Activated T-helper 9 cell treated with anti-CD3 and anti-CD28 coated beads, Interleukin-2, amount 50 U/mL, for 16 hours (primary cell): ENCODE measurements at regions not wholly inside any gene's neighbourhood (a gene's known extent, or its start where the extent isn't known, plus 50 kb on each side); places are given as distances from the start of the nearest gene placed in this dataset.
"Not testable (repeated sequence)": the region's sequence is repeated elsewhere in the genome, so short reads cannot be mapped to it uniquely, and the experiment has no call there.

Experiments
- DNase-seq: peaks from one replicate; pipeline ENCODE4 v3.0.0-alpha.2; 2020; ENCODE audit warnings: low read depth

- DNase-seq = no peak
Observed at GRCh38 chr10:63675171-63675570, 154.0 kb downstream of the REEP3 start.

- DNase-seq = no peak
Observed at GRCh38 chr10:63677001-63677400, 155.8 kb downstream of the REEP3 start.

- DNase-seq = not testable (repeated sequence)
Observed at GRCh38 chr10:63680545-63680944, 159.3 kb downstream of the REEP3 start.

GRCh38 chr10:63681993-63682697 lies 160.9 kb downstream of the REEP3 start:
- no peak for DNase-seq

GRCh38 chr10:63682698-63683052 lies 161.5 kb downstream of the REEP3 start:
- DNase-seq = not testable (repeated sequence)

DNA sequence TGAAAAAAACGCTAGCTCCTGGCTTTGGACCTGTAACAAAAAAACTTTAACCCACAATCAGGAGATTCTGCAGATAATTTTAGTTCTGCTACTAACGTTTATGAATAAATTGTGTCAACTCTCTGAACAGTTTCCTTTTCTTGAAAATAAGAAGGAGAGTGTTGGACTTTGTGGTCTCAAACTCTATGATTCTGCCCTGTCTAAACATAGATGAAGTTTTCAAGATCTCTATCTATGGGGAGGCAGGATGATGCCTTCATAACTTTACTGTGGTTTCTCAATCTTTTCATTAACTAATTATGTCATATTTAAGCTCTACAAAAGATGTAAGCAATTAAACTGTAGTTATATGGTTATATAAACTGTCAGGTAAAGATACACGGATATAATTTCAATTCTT lies 162.0 kb downstream of the REEP3 start:
- DNase-seq = no peak

DNA sequence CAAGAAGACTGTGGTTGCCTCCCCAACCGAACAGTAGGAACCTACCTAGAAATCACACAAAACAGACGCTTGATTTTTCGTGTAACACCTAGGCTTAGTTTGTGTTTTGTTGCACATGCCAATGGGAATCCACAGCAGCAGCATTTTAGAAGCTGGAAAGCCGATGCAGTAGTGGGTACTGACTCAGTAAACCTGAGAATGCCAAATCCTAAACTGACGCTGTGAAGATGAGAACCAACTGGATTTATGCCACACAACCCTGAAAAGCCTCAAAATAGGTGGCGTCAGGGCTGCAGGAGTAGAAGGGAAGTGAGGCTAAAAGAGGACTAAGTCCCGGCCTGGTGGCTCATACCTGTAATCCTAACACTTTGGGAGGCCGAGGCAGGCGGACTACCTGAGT lies 162.5 kb downstream of the REEP3 start:
- DNase-seq = no peak

DNA sequence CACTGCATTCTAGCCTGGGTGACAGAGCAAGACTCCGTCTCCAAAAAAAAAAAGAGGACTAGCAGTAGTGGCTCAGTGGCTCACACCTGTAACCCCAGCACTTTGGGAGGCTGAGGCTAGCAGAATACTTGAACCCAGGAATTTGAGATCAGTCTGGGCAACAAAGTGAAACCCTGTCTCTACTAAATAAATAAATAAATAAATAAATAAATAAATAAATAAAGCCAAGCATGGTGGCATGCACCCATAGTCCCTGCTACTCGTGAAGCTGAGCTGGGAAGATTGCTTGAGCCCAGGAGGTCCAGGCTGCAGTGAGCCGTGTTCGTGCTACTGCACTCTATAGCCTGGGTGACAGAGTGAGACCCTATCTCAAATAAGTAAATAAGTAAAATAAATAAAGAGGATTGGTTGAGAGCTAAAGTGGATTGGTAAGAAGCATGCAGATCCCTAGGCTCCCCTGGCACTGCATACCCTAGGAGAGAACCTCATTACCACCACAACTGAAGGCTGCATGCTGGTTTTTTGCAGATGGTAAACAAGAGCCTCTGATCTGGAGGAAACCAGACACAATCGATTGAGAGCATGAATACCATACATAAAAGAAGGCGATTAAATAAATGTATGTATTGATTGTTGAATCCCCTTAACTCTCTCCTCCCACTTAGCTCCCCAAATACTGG lies 163.2 kb downstream of the REEP3 start:
- DNase-seq = no peak

GRCh38 chr10:63689768-63690167 lies 168.6 kb downstream of the REEP3 start:
- DNase-seq = no peak

GRCh38 chr10:63692220-63692896 lies 171.2 kb downstream of the REEP3 start:
- DNase-seq = no peak

- not testable (repeated sequence) for DNase-seq
Observed at GRCh38 chr10:63693021-63693420, 171.8 kb downstream of the REEP3 start.

- no peak for DNase-seq
Observed at GRCh38 chr10:63696205-63696604, 175.0 kb downstream of the REEP3 start.

DNA sequence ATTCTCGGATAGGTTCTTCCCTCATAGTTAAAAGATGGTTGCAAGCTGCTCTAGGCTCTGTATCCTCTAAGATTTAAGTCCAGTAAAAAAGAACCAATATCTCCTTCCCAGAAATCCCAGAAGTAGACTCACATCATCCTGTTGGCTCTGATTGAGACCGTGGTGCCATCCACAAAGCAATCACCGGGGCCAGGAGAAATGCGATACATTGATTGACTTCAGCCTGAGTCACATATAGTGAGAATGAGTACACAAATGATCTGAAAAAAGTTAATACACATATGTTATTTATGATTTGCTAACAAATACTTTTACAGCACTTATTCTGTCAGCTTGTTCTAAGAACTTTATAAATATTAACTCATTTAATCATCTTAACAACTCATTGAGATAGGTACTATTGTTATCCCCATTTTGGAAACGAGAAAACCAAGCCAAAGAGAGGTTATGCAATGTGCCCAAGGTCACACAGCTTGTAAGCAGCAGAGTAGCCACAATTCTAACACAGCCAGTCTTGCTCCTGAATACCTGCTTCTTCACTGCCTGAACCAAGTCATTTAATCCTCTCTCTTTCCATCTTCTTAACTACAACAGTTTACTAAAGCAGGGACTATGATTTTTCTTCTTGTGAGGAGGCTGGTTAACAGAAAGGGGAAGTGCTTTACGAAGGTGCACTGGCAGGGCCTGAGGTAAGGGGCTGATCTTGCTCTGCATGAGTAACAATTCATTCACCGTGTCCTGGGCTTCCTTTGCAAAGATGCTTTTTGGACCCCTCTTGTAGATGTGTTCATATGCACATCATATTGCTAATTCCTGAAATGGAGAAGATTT lies 177.0 kb downstream of the REEP3 start:
- no peak for DNase-seq

DNA sequence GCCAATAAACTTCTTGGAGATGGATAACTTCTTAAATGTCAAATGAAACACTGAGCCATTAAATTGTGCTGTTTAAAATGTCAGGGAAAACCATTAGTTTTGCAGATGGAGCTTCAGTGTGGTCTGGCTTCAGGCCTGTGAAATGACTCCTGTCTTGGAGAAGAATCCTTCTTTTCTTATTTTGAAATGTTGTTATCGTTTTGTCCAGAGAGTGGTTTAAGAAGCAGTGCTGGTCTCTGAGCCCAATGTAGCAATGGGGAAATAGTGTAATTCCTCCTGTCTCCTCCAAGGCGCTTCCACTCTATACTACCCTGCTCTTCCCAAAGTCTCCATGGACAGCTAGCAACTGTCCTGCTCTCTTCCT lies 177.6 kb downstream of the REEP3 start:
- DNase-seq = no peak

- DNase-seq = no peak
Observed at GRCh38 chr10:63699785-63700613, 178.8 kb downstream of the REEP3 start.

DNA sequence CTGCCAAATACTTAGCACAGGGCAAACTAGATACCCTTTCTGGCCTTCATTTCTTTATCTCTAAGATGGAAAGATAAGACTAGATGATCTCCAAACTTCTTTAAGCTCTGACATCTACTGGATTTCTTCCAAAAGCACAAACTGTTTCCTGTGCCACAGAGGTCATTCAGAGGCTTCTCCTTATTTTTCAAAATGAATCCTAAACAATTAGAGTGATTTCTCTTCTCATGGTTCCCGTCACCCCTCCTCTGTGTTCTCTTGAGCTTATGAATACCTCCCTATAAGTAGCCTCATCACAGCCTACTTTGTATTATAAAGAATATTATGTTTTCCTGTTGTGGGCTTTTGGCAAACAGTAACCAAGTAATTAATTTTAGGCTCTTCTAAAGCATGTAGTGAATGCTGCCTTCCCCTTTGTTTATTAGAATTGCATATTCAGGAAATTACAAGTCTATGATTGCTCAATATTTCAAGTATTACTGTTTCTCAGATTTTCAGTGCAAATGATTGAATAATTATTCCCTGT lies 179.5 kb downstream of the REEP3 start:
- DNase-seq = no peak

DNA sequence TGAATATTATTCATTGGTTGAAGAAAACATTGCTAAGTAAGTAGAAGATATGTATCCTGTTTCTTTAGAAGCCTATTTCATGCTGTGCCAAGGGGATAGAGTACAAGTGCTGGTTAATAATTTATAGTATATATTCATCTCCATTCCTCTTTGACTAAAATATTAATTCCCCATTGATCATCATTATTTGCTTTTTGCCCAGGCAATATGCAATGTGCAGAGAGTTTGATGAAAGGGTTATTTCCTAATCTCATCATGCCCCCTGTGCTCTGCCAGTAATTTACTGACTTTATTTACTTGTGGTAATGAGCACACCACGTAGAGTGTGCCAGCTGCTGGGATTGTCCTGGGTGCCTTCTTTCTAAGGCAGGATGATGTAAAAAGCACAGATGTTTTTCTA lies 180.9 kb downstream of the REEP3 start:
- DNase-seq = no peak

- no peak for DNase-seq
Observed at GRCh38 chr10:63703113-63703670, 182.0 kb downstream of the REEP3 start.

DNA sequence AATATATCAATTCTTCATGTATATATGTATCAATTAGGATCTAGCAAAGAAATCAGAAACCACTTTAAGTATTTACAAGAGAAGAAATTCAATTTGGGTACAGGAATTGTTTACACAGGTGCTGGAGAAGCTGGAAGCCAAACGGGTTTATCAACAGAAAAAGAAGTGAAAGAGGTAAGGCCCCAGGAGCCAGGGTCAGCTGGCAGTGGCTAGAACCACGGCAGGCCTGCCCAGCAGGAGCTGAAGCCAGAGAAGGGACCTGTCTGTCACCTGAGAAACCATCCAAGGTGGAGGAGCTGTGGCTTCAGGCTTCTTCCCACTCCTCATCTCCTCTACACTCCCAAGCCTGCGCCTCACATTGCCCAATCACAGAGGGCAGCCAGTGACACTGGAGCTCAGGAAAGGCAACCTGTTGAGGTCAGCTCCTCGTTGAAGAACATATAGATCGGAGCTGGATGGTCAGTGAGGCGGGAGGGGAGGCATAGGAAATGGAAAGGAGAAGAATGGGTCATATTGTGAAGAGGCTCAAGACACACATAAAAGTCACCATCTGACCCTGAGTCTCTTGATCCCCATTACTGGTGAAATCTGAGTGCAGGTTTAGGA lies 182.6 kb downstream of the REEP3 start:
- DNase-seq = no peak

- no peak for DNase-seq
Observed at GRCh38 chr10:63707254-63707910, 186.2 kb downstream of the REEP3 start.
